Tibial nerve (tissue), 4 donors: ENCODE measurements at regions not wholly inside any gene's neighbourhood (a gene's known extent, or its start where the extent isn't known, plus 50 kb on each side); places are given as distances from the start of the nearest gene placed in this dataset.

ENCODE experiments used
- DNase-seq, 2 donors: peaks; one replicate each; pipeline ENCODE4 v3.0.0-alpha.2; 2019; ENCODE audit warnings: low spot score in 2 of 2
- H3K27ac ChIP-seq, 4 donors: fragments of 200-600 bp; sonication (generic) in 3 of 4; one replicate each; pipeline ENCODE4 v1.5.1; 2017 to 2019; ENCODE audit warnings: mild to moderate bottlenecking in 1 of 4
- H3K27me3 ChIP-seq, 2 donors: fragments of 200-600 bp; sonication (generic) in 1 of 2; one replicate each; pipeline versions ENCODE4 v1.5.1 to v1.6.0; 2017 to 2019
- H3K36me3 ChIP-seq, 3 donors: fragments of 200-600 bp; sonication (generic); one replicate each; pipeline ENCODE4 v1.5.1; 2018 to 2019
- H3K4me1 ChIP-seq, 4 donors: fragments of 200-600 bp; sonication (generic) in 3 of 4; one replicate each; pipeline ENCODE4 v1.5.1; 2017 to 2019
- H3K4me3 ChIP-seq, 4 donors: fragments of 200-600 bp; sonication (generic) in 3 of 4; one replicate each; pipeline ENCODE4 v1.5.1; 2017 to 2019; ENCODE audit warnings: mild to moderate bottlenecking in 1 of 4, moderate library complexity in 1 of 4
- H3K9me3 ChIP-seq, 4 donors: fragments of 200-600 bp; sonication (generic) in 3 of 4; one replicate each; pipeline ENCODE4 v1.5.1; 2017 to 2019
- CTCF ChIP-seq, 5 experiments: fragments of 200-600 bp in 3 of 5; fragments of 450-650 bp in 2 of 5; sonication (generic) in 3 of 5; IDR thresholded peaks; one replicate each; pipeline ENCODE4 v1.5.1; 2016 to 2019; ENCODE audit warnings: antibody characterized with exemption in 5 of 5, mild to moderate bottlenecking in 3 of 5, moderate library complexity in 2 of 5
- EP300 ChIP-seq, 2 donors: sonication (generic); formaldehyde crosslinking; IDR thresholded peaks; one replicate each; pipeline ENCODE4 v1.6.1; 2017; ENCODE audit warnings: antibody characterized with exemption in 2 of 2, mild to moderate bottlenecking in 1 of 2
- POLR2A ChIP-seq, 2 donors: fragments of 450-650 bp; IDR thresholded peaks; one replicate each; pipeline ENCODE4 v1.6.1; 2017; ENCODE audit warnings: antibody characterized with exemption in 2 of 2, mild to moderate bottlenecking in 2 of 2, moderate library complexity in 2 of 2
- WGBS, 2 donors: methylation state at CpG; one replicate each; pipeline ENCODE4 v1.1.5; 2018; 5-methylcytosine and 5-hydroxymethylcytosine counted together

- Histone ChIP-seq H3K9me3 (no peaks in the 10 kb centered on the region), H3K27ac (no peak overlapping the region), H3K4me3 (no peak overlapping the region), H3K36me3 (no peaks in the 10 kb centered on the region), H3K27me3 (no peaks in the 10 kb centered on the region), H3K4me1 (peaks cover 0 to 11% (median 0%) of the 10 kb centered on the region in 4 donors)
- 94% methylated on average over 6 of the region's 6 CpGs for WGBS, 2 donors
- DNase-seq = no peak
- no peak for TF ChIP-seq POLR2A (IDR thresholded peaks at IDR 0.05)
- no peak for TF ChIP-seq CTCF (IDR thresholded peaks at IDR 0.05)
- TF ChIP-seq EP300 (IDR thresholded peaks at IDR 0.05) = no peak
Observed at GRCh38 chr1:218882454-218882853, 291.2 kb upstream of the LYPLAL1 start.

GRCh38 chr1:218886101-218886871, 287.4 kb upstream of the LYPLAL1 start:
- Histone ChIP-seq H3K27ac (peak overlapping the region in 1 of 4 donors; percentile 52), H3K36me3 (no peaks in the 10 kb centered on the region), H3K4me3 (no peak overlapping the region), H3K4me1 (peaks cover 0 to 11% (median 0%) of the 10 kb centered on the region in 4 donors), H3K27me3 (no peaks in the 10 kb centered on the region), H3K9me3 (no peaks in the 10 kb centered on the region)
- 38 to 43% methylated on average over 6 of the region's 6 CpGs for WGBS, 2 donors
- DNase-seq = peak; percentile 43 to 58
- TF ChIP-seq POLR2A (IDR thresholded peaks at IDR 0.05) (no peak), EP300 (IDR thresholded peaks at IDR 0.05) (no peak), CTCF (IDR thresholded peaks at IDR 0.05) (no peak)

GRCh38 chr1:218887141-218887925, 286.3 kb upstream of the LYPLAL1 start:
- H3K36me3 ChIP-seq = no peaks in the 10 kb centered on the region
- H3K4me3 ChIP-seq = no peak overlapping the region
- no peaks in the 10 kb centered on the region for H3K27me3 ChIP-seq
- TF ChIP-seq POLR2A (IDR thresholded peaks at IDR 0.05) = no peak
- TF ChIP-seq EP300 (IDR thresholded peaks at IDR 0.05) = no peak
- no peak for TF ChIP-seq CTCF (IDR thresholded peaks at IDR 0.05)
- 82 to 84% methylated on average over 5 of the region's 5 CpGs for WGBS, 2 donors
- peaks cover 0 to 11% (median 0%) of the 10 kb centered on the region in 4 donors for H3K4me1 ChIP-seq
- no peak overlapping the region for H3K27ac ChIP-seq
- no peak for DNase-seq
- H3K9me3 ChIP-seq = no peaks in the 10 kb centered on the region

GRCh38 chr1:218890451-218890850, 283.2 kb upstream of the LYPLAL1 start:
- Histone ChIP-seq H3K27me3 (no peaks in the 10 kb centered on the region), H3K36me3 (no peaks in the 10 kb centered on the region), H3K4me1 (peaks cover 0 to 11% (median 0%) of the 10 kb centered on the region in 4 donors), H3K4me3 (no peak overlapping the region), H3K27ac (no peak overlapping the region), H3K9me3 (no peaks in the 10 kb centered on the region)
- no peak for DNase-seq
- TF ChIP-seq CTCF (IDR thresholded peaks at IDR 0.05) = no peak
- no peak for TF ChIP-seq POLR2A (IDR thresholded peaks at IDR 0.05)
- TF ChIP-seq EP300 (IDR thresholded peaks at IDR 0.05) = no peak
- WGBS, 2 donors = 64 to 65% methylated on average over 3 of the region's 3 CpGs

- Histone ChIP-seq H3K4me1 (peaks cover 0 to 6% (median 0%) of the 10 kb centered on the region in 4 donors), H3K27ac (no peak overlapping the region), H3K4me3 (no peak overlapping the region), H3K9me3 (no peaks in the 10 kb centered on the region), H3K27me3 (no peaks in the 10 kb centered on the region), H3K36me3 (no peaks in the 10 kb centered on the region)
- no peak for DNase-seq
- 83 to 86% methylated on average over 5 of the region's 5 CpGs for WGBS, 2 donors
- TF ChIP-seq CTCF (IDR thresholded peaks at IDR 0.05) = no peak
- no peak for TF ChIP-seq POLR2A (IDR thresholded peaks at IDR 0.05)
- no peak for TF ChIP-seq EP300 (IDR thresholded peaks at IDR 0.05)
Observed at GRCh38 chr1:218891577-218891976, 282.1 kb upstream of the LYPLAL1 start.
